ENCODE measurements at regions not wholly inside any gene's neighbourhood (a gene's known extent, or its start where the extent isn't known, plus 50 kb on each side); places are given as distances from the start of the nearest gene placed in this dataset.

DNA sequence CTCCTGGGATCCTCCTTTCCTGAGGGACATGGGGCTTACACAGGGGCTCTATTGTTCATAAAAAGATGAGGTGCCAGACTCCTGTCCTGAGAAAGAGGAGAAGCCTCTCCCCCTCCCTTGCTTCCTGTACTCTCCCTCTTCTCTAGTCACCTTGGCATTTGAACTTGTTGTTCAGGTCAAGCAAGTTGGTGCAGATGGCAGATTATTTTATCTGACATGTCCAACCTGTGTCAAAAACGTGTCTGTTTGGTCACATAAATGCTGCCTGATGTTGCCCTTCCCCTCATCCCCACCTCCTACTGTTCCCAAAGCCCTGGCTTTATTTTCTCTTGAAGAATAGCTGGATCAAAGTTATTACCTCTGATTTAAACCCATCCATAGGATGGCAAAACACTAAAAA is 154.8 kb downstream of the TMX1 start:
- DNase-seq (ENCODE audit: insufficient read length, low spot score) (no peak), FAIRE-seq (no peak)

DNA sequence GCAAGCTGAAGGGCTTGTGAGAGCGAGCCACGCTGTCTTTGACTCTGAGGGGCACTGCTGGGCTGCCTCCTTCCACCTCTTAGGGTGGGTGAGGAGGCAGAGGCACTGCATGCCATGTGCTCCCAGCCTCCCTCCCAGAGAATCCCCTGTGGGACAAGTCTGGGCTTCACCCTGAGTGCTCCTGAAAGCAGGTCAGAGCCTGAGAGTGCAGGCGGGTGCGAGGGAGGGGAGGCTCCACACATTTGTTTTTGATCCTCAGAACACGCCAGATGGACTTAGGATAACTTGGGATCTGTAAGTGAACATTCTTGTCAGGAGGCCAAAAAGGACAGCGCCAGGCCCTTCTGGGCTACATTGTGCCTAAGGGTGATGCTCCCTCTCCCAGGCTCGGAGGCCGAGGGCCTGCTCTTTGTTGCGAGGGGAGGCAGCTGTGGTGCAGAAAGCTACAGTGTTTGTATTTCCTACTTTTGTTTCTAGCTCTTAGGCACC is 155.4 kb downstream of the TMX1 start:
- peak; percentile 88 for FAIRE-seq
- peak; percentile 65 for DNase-seq (ENCODE audit: insufficient read length, low spot score)

DNA sequence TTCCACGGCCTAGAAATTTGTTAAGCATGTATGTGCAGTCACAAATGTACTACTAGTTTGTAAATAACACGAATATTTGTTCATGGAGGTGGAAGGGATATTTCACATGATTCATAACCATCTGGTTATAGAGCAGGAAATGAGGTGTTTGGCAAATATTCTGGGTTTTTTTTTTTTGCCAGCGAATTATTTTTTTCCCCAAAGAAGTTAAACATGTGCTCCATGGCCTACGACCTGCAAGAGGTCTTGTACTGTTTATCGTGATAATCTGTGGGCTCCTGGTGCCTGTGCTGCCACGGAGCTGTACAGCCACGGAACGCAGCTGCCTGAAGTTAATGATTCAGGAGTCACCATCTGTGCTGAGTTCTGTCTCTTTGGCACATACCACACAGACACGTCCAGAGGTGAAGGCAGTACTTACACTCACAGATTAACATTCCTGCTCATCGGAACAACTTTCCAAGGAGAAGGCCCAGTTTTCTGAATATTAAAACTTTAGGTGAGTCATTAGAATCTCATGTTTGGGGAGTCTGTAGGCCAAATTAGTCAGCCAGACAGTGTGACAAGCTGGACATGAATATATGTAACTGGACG is 156.3 kb downstream of the TMX1 start:
- DNase-seq (ENCODE audit: insufficient read length, low spot score): peak; percentile 49
- peak; percentile 63 for FAIRE-seq

DNA sequence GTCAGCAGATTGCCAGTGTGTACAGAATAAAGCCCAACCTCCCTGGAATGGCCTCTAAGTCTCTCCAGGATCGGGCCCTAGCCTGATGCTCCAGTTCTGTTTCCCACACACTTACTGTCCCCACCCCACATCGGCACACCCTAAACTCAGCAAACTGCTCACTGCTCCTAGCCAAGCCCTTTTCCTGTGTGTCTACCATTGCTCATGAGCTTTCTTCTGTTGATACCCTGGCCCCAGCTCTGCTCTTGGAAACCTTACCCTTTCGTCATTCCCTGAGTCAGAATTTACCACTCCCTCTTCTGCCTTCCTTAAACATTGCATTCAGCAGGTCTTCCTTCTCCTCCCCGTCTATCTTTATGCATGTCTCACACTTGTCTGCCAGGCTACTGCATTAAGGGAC is 158.9 kb downstream of the TMX1 start:
- FAIRE-seq (no peak), DNase-seq (ENCODE audit: insufficient read length, low spot score) (no peak)

DNA sequence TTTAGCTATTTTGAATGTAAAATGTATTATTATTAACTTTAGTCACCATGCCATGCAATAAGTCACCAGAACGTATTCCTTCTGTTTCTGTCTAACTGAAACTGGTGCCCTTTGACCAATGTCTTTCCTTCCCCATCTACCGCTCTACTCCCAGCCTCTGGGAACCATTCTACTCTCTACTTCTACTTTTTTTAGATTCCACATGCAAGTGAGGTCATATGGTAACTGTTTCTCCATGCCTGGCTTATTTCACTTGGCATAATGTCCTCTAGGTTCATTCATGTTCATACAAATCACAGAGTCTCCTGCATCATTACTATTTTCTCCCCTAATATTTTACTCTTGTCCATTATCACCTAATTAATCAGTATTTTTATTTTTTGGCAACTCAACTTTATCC is 160.1 kb downstream of the TMX1 start:
- DNase-seq (ENCODE audit: insufficient read length, low spot score) (no peak), FAIRE-seq (no peak)

DNA sequence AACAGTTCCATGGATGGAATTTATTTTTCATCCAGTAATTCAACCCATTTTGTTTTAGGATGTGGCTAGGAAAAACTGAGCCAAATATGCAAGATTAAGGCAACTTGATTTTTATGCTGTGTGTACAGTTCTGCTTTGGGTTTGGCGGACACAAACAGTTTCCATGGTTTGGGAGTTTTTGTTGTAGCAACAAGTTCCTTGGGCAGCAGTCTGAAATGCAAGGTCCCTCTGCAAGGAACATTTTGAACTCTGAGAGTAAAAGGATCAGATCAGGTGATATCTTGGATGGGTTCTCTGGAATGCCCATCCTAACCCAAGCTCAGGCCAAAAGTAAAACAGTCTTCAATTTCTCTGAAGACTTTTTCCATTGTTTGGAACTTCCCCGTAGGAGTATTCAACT is 161.2 kb downstream of the TMX1 start:
- FAIRE-seq: no peak

DNA sequence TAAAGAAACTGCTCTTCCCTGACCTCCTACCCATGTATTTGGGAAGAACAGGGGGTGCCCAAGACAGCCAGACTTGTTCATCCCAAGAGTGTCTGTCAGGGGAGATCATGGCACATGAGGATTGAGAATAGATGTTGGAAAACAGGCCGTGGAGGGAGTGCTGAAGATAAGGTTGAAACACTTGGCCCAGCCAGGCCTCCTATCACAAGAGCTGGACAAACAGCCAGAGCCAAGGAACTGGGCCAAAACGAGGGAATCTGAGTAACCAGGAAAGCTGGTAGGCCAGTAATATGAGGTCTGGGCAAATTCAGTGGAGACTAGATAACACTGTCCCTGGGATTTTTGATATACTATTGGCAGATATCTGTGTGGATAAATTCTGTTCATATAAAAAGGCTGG is 161.7 kb downstream of the TMX1 start:
- no peak for DNase-seq (ENCODE audit: insufficient read length, low spot score)
- no peak for FAIRE-seq

More for the DNA sequence above, 161.2 kb downstream of the TMX1 start:
- DNase-seq (ENCODE audit: insufficient read length, low spot score): no peak

DNA sequence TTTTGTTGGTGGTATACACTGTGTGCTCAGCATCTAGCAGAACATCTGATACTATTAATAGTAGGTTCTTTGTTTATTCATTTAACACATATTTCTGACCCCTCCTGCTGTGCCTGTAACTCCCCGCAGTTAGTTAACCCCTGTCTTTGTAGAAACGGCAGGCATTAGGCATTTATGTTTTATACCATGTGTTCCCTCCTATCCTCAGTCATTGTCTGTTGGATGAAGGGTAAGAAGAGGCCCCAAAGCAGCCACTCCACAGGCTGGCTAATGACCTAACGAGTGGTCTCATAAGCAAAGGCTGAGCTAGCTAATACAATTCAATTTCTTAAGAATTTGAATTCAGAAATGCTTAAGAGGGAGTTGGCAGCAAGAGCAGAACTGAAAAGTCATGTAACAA is 170.8 kb downstream of the TMX1 start:
- DNase-seq (ENCODE audit: insufficient read length, low spot score): no peak
- no peak for FAIRE-seq

DNA sequence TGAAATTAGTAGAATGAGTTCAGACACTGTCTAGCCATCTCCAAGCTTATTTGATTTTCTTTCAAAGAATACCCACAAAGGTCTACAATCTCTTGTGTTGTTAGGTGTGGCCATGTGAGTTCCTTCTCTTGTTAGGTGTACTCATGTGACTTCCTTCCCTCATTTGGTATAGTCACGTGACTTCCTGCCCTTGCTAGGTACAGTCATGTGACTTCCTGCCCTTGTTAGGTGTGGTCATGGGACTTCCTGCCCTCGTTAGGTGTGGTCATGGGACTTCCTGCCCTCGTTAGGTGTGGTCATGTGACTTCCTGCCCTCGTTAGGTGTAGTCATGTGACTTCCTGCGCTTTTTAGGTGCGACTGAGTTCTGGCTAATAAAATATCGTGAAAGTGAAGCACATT is 179.6 kb downstream of the TMX1 start:
- FAIRE-seq (no peak), DNase-seq (ENCODE audit: insufficient read length, low spot score) (no peak)

DNA sequence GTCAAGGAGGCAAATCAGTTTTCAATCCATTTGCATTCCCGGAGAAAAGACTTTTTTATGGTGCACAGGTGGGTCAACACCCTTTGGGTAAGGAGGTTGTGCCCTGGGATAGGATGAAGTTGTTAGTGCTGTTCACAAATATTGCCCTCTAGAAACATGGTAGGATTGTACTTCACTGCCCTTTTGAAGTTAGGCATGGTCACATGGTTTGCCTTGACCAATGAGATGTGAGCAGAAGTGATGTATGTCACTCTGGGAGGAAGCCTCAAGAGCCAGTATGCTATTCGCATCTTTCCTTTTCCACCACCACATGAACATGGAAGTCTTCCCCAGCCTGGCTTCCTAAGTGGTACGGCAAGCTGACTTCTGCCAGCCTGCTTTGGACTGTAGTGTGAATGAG is 182.7 kb downstream of the TMX1 start:
- no peak for FAIRE-seq
- no peak for DNase-seq (ENCODE audit: insufficient read length, low spot score)

DNA sequence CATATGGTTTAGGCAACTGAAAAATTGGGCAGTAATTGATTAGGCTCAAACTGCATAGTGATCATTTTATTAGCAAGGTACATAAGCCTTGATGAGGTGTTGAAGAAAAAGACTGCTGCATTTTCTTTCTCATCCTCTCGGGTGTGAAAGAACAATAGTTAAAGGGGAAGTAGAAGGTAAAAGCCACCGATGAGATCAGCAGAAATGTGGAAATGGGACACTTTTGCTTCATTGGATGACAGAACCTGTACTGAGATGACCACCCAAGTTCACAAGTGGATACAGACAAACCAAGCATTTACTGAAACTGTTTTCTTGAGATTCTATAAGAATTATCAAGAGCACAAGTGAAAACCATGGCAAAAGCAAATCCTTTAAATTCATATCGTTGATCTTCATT is 184.0 kb downstream of the TMX1 start:
- DNase-seq (ENCODE audit: insufficient read length, low spot score) (no peak), FAIRE-seq (no peak)

DNA sequence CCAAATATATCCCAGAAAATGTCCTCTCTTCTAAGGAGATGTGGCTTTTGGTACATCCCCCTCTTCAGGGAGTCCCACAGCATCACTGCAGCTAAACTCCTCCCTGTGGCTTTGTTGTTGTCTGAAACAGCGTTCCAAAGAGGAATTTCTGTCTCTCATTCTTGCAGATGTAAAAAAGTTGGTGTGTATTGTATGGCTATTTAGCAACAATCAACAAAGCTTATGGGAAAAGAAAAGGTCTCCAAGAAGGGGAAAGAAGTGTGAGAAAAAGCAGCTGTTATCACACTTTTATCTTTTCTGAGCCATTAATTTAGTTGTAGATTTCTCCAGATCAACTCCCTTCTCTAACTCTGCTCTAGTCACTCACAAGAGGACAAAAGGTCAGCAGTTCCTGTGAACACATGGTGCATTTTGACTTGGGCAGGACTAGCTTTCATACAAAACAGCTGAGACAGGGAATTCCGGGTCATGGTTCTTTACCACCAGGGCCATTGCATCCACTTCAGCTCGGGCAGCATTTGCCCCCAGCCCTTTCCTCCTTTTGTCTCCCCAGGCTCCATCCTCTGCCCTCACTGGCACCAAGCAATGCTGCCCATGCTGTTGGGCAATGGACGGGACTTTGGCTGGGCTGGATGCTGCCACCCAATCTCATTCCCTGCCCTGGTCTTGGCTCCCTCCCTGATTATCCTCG is 184.7 kb downstream of the TMX1 start:
- no peak for DNase-seq (ENCODE audit: insufficient read length, low spot score)
- FAIRE-seq: no peak

DNA sequence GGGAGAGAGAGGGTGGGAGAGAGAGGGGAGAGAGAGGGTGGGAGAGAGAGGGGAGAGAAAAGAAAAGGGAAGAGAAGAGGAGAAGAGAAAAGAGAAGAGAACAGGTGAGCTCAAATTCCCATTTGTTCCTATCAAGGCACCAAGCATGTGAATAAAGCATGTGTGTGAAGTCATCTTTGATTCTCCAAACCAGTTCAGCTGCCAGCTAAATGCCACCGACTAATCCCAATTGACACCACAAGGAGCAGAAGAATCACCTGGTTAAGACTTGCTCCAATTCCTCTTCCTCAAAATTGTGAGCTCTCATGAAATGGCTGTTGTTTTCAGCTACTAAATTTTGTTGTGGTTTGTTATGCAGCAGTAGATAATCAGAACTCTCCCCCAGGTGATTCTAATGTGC is 188.9 kb downstream of the TMX1 start:
- DNase-seq (ENCODE audit: insufficient read length, low spot score) (no peak), FAIRE-seq (no peak)

DNA sequence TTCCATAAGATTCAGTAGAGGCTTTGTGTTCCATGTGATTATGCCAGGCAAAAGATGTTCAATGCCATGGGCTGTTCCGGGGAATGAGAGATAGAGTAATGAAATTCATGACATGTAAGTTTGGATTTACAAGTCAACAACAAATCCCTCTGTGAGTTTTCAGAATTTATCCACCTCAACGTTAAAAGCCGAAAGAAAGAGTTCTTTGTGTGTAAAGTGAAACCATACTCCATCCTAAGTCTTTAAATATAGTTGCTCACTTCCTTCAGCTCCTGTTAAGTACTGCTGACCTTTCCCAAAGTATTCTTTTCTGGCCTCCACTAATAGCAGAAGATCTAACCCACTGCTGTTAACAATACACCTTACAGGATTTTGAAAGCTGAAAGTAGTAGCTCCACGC is 190.0 kb downstream of the TMX1 start:
- no peak for FAIRE-seq
- DNase-seq (ENCODE audit: insufficient read length, low spot score): no peak

DNA sequence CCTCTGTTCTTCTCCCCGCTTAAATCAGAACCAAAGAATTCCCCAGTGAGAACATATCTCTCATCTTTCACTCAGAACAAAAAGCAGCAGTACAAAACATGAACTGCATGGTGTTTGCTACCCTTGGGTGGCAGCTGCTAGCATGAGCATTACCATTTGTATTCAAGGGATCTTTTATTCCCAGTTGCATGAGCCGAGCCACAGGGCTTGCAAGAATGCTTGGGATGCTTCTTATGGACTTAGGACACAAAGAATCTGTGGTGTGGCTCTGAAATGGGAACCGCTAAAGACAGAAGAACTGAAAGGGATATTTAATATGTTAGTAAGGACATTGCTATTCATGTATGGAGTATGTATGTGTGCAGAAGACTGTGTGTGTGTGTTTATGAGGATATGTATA is 190.6 kb downstream of the TMX1 start:
- FAIRE-seq: no peak
- no peak for DNase-seq (ENCODE audit: insufficient read length, low spot score)

DNA sequence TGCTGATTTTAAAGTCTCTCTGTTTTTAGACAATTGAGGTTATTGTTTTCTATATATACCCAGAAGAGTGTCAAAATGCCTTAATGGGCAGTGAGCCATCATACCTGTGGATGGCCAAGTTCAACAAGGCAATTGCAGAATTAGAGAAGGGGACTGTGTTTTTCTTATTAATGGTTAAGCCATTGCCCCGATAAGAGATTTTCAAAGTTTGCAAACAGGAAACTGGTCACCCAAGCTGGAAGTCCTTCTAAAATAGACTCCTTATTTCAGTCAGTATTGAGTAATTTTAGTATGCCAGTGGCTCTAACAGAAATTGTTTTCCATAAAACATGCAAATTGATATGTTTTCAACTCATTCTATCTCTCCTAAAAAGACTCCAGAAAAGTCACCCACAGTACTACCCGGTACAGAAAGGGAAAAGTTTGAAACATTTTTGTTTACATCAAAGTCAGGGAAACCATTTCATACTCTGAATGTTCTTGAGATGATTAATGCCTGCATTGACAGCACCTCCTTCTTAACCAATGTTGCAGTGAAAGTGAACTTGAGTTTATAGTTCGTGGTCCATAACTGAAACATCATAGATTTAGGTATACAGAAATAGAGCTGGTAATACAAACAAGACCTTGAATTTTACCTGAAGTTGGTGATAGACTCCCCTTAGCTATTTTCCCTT is 191.1 kb downstream of the TMX1 start:
- no peak for FAIRE-seq
- no peak for DNase-seq (ENCODE audit: insufficient read length, low spot score)

DNA sequence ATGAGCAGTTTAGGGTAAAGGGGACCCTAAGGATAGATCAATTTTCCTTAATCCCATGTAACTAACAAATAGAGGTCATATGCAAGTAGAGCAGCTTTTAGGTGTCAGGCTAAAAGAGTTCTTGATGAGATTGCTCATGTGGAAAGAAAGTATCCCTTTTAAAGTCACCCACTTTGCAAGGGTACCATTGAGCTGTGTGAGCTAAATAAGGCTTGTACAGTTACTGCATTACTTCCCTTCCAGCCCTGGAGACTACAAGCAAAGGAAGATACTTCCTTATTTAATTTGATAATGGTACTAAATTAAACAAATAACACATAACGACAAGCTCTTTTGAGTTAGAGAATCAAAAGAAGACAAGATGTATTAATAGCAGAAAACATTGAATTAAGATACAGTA is 191.7 kb downstream of the TMX1 start:
- FAIRE-seq: no peak

DNA sequence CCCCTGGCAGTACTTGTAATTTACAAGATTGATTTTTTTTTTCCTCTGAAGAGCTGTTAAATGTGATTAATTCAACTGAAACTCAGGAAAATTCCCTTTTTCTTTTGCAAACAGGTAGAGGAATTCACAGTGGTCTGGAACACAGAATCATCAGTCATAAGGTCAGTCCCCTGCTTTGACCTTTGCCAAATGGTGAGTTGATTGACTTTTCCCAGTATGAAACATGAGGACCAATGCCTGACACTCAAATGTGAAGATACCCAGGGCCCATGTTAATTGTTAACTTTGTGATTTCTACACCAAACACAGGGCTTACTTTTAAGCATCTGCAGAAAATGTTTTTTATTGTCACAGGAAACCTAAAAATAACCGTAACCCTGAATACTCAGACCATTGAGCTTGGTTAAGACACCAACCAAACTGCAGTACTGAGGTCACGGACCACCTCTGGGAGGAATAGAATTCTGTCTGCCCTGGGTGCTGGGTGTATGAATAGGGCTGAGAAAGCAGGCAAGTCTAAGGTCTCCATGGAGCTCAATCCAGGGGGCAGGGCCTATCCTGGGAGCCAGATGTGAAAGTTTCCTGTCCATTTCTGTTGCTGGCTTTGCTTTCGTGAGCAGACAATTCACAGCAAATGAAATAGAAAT is 192.4 kb downstream of the TMX1 start:
- no peak for FAIRE-seq

More for the DNA sequence above, 191.7 kb downstream of the TMX1 start:
- DNase-seq (ENCODE audit: insufficient read length, low spot score): no peak

DNA sequence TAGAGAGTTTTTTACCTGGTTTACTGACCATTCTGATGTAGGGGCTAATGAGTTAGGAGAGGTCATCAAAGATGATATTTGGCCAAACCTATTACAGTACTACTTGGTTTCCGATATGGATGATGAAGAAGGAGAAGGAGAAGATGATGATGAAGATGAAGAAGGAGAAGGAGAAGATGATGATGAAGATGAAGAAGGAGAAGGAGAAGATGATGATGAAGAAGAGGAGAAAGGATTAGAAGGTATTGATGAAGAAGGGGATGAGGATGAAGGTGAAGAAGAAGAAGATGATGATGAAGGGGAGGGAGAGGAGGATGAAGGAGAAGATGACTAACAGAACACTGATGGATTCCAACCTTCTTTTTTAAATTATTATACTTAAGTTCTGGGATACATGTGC is 196.6 kb downstream of the TMX1 start:
- peak; percentile 4 for FAIRE-seq
- no peak for DNase-seq (ENCODE audit: insufficient read length, low spot score)

More for the DNA sequence above, 192.4 kb downstream of the TMX1 start:
- no peak for DNase-seq (ENCODE audit: insufficient read length, low spot score)

DNA sequence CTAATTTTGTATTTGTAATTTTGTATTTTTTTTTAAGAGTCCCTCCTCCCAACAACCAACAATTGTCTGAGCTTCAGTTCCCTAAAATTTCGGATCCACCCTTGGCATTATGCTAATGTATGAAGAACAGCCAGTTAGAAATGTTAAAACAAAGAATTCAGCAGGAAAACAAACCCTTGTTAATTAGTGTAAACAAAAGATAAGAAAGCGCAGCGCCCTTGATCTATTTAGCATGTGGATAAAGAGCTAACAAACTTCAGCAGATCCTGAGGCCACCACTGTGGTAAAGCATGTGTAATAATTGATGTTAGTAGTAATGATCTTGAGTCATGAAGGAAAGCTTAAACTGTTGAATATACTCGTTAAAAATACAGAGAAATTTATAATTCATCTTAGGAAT is 199.8 kb downstream of the TMX1 start:
- DNase-seq (ENCODE audit: insufficient read length, low spot score): no peak
- no peak for FAIRE-seq

DNA sequence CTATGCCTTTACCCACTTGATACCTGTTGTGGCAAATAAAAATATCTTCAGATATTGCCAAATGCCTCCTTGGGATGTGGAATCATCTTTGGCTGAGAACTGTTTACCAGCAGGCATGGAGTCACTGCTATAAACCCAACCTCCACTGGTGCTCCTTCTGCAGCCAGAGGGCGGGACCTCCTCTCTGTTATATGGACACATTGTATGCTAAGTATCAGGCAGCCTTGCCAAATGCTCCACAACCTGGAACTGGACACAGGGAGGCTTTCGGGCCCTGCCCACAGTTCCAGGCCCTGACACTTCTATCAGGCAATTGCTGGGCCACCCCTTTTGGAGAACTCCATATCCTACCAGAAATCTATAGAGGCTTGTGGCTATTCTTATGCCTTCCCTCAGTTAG is 201.0 kb downstream of the TMX1 start:
- no peak for FAIRE-seq

More for the DNA sequence above, 201.0 kb downstream of the TMX1 start:
- no peak for DNase-seq (ENCODE audit: insufficient read length, low spot score)

All from HTR-8/SVneo (cell line).